Mammary epithelial cell (primary cell): ENCODE measurements at regions not wholly inside any gene's neighbourhood (a gene's known extent, or its start where the extent isn't known, plus 50 kb on each side); places are given as distances from the start of the nearest gene placed in this dataset.
"Not testable (repeated sequence)": the region's sequence is repeated elsewhere in the genome, so short reads cannot be mapped to it uniquely, and the experiment has no call there.

ENCODE experiments used
- CTCF ChIP-seq, 2 donors: IDR thresholded peaks in 1 of 2; conservative IDR thresholded peaks in 1 of 2; 2 replicates each; pipeline ENCODE4 v1.5.1; 2011 to 2012; ENCODE audit warnings: inconsistent platforms in 2 of 2, low read length in 2 of 2, mild to moderate bottlenecking in 2 of 2, control low read depth in 1 of 2, low read depth in 1 of 2; ENCODE audit not compliant: insufficient read depth in 1 of 2; ENCODE audit errors: extremely low read depth in 1 of 2
- EZH2 ChIP-seq: IDR thresholded peaks from 2 replicates; pipeline ENCODE4 v1.6.1; 2012; ENCODE audit warnings: low read length, inconsistent platforms, borderline replicate concordance

GRCh38 chrX:89811440-89811839, 110.3 kb upstream of the TGIF2LX start:
- not testable (repeated sequence) for TF ChIP-seq CTCF (conservative IDR thresholded peaks at IDR 0.05 in 1 of 2, IDR thresholded peaks at IDR 0.05 in 1 of 2; ENCODE audit: extremely low read depth in 1 of 2, insufficient read depth in 1 of 2, low read depth in 1 of 2, low read length in 2 of 2); EZH2
